GM12872 (cell line): ENCODE measurements at regions not wholly inside any gene's neighbourhood (a gene's known extent, or its start where the extent isn't known, plus 50 kb on each side); places are given as distances from the start of the nearest gene placed in this dataset.

ENCODE experiments used
- TF ChIP-seq, protein P1 (sequence below): IDR thresholded peaks from 3 replicates; pipeline ENCODE4 v1.5.1; 2011; ENCODE audit warnings: low read depth, mild to moderate bottlenecking, low read length, moderate library complexity; ENCODE audit not compliant: insufficient read depth

DNA sequence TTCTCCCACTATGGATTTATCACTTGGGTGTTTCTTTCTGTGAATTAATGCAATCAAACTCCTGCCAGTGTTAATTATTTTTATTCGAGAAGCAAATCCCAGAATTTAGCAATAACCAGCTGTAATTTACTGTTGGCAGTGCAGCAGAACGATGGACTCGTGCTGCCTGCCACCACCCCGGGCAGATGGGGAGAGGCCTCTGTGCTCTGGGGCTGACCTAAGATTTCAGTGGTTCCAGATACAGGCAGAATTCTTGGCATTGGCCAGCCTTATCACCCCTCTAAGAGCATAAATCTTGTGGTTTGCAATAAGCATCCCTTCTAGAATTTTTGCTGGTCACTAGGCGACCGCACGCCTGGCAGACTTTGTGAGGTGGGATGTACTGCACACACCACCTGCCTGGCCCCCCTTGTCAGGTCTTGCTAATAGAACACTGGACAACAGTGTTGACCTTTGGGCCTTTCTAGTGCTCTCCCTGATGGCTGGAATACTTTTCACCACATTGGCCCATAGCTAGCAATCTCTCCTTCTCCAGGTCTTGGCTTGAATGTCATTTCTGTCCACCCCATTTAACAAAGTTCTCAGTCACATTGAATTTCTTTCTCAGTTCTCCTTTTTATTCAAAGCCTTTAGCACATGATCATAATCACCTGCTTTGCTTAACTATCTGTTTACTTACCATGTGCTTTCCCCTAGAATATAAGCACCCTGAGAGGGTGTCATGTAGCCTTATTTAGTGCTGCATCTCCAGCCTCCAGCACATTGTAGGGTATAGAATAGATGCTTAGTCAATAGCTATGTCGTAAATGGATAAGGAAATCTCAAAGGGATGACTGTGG, 122.1 kb upstream of the DYNLRB2 start:
- TF ChIP-seq, protein P1, sequence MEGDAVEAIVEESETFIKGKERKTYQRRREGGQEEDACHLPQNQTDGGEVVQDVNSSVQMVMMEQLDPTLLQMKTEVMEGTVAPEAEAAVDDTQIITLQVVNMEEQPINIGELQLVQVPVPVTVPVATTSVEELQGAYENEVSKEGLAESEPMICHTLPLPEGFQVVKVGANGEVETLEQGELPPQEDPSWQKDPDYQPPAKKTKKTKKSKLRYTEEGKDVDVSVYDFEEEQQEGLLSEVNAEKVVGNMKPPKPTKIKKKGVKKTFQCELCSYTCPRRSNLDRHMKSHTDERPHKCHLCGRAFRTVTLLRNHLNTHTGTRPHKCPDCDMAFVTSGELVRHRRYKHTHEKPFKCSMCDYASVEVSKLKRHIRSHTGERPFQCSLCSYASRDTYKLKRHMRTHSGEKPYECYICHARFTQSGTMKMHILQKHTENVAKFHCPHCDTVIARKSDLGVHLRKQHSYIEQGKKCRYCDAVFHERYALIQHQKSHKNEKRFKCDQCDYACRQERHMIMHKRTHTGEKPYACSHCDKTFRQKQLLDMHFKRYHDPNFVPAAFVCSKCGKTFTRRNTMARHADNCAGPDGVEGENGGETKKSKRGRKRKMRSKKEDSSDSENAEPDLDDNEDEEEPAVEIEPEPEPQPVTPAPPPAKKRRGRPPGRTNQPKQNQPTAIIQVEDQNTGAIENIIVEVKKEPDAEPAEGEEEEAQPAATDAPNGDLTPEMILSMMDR: no peak

DNA sequence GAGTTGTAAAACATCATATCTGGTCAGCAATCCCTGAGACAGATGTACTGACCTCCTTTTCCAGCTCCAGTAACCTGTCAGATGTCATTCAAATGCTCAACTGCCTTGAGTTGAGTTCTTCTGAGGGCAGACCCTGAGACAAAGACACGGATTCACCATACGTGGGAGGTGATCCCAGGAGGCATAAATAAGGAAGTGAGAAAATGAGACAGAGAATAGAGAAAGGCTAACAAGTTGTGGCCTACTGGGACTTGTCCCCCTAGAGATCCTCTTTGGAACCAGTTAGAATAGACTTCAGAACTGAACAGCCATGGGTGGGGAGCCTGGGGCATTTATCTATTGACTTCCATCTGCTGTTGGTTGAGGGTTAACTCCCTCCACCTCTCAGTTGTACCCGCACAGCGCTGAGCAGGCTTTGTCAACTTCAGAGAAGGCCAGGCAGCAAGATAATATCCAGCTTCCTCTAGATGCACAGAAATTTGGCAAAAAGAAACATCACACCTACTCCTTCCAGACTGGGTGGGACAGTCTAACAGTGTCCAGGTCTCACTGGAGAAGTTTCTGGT, 123.0 kb upstream of the DYNLRB2 start:
- TF ChIP-seq, protein P1: no peak

DNA sequence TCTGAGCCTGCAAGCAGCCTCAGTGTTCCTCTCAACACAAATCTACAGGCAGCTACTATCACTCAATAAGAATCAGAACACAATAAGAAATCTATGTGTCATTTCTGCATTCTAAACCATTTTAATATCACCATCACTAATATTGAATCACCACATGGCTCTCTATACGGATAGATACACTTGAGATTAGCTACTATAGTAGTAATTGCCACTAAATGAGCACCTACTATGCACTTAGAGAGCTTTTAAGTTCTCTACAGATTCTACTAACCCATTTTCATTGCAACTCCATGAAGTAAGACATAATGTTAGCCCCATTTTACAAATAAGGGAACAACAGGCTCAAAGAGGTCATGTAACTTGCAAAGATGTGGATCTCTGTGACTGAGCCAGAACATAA, 132.8 kb upstream of the DYNLRB2 start:
- TF ChIP-seq, protein P1: no peak

DNA sequence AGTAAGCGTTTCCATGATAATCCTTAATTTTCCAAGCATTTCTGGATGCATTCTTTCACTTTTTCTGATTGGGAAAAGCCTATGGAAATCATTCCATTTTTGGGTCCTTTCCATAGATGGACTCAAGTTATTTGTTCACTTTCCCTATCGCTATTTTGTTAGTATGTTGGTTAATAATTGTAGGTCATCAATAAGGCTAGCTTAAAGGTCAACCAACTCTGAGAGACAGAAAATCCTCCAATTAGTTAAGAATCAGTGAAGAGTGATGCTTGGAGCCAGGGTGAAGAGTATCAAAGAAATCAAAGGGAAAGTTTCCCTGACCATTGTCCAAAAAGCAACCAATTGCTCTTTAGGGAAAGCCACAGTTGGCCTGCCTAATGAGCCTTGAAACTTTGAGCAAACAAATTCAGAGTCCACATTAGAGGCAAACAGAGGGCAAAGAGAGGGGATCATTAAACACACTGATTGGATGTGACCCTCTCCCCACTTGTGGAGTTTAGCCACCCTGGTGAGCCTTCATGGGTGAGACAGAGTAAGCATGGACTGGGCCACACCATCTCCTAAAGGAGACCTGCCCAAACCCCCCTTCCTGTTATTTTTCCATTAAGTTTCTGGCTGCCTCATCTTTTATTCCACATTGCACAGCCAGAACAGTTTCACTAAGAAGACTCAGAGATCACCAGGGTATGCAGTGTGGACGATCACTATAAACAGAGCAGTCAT, 133.4 kb upstream of the DYNLRB2 start:
- TF ChIP-seq, protein P1: no peak

DNA sequence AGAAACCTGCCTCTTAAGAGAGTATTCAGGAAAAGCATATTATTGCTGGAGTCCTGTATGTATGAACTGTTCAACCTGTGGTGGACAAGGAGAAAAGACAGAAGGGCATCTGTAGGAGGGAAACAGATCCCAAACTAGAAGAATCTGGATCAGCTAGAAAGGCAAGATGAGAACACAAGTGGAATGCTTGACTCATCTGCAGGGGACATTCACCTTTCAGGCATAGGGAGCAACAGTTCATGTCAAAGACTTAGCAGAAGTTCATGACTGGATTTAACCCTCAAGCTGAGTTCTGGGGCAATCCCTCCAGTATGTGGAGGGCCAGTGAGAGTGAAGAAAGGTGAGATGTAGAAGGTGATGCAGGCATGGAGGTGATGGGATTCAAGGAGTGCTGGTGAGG, 135.9 kb upstream of the DYNLRB2 start:
- TF ChIP-seq, protein P1: no peak

DNA sequence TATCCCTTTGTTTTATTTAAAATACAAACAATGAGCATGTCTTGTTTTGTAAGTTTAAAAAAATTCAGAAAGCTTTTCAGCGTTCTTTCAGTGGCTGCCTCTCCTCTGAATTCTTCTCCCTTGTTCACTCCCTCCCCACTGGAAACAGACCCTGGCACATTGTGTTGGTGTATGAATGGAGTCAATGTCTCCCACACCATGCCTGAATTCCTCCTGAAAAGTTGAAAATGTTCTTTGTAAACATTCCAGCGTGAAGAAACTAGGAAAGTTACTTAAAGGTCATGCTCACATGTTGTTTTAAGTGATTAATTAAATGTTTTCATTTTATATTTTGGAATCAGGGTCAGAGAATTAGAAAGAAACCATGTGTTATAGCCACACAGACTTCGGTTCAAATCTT, 136.9 kb upstream of the DYNLRB2 start:
- TF ChIP-seq, protein P1: no peak

DNA sequence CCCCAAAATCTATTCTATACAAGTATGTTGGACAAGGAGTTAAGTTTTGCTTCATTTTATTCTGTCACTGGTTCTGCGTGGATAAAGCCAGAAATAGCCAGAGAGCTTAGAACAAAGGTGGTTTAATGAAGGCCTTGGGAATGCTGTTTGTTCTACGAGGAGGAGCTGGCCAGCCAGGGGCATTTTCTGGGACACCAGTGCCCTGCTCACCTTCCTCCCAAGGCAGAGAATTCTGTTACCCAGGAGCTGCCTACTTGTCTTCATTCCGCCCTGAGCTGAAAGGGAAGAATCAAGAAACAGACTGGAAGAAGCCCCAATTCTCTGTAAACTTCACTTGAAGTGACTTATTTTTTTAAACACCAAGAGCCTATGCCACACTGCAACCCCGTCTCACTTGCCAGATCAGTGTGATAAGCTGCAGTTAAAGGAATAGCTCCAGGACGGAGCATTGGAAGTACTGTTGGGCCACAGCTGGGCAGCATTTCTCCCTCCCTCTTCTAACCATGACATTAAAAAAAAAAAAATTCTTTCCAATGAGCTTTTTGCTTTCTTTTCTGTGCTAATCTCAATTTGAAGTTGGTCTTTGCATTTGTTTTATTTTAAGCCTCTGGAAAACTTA, 149.8 kb upstream of the DYNLRB2 start:
- TF ChIP-seq, protein P1: no peak
